ENCODE measurements at regions not wholly inside any gene's neighbourhood (a gene's known extent, or its start where the extent isn't known, plus 50 kb on each side); places are given as distances from the start of the nearest gene placed in this dataset.

- DNase-seq = no peak
Observed at GRCh38 chr20:11436113-11436905, 481.4 kb upstream of the BTBD3 start.

GRCh38 chr20:11437090-11437489, 480.6 kb upstream of the BTBD3 start:
- no peak for DNase-seq

GRCh38 chr20:11437611-11438380, 479.9 kb upstream of the BTBD3 start:
- DNase-seq = no peak

GRCh38 chr20:11438412-11438811, 479.3 kb upstream of the BTBD3 start:
- no peak for DNase-seq

- no peak for DNase-seq
Observed at GRCh38 chr20:11443382-11444119, 474.1 kb upstream of the BTBD3 start.

- DNase-seq = no peak
Observed at GRCh38 chr20:11445161-11445560, 472.5 kb upstream of the BTBD3 start.

GRCh38 chr20:11445891-11446290, 471.8 kb upstream of the BTBD3 start:
- no peak for DNase-seq

- DNase-seq = no peak
Observed at GRCh38 chr20:11447371-11448100, 470.2 kb upstream of the BTBD3 start.

GRCh38 chr20:11448554-11448953, 469.1 kb upstream of the BTBD3 start:
- DNase-seq = no peak

- DNase-seq = no peak
Observed at GRCh38 chr20:11451793-11452291, 465.9 kb upstream of the BTBD3 start.

- DNase-seq = no peak
Observed at GRCh38 chr20:11452326-11452725, 465.4 kb upstream of the BTBD3 start.

GRCh38 chr20:11453430-11453829, 464.3 kb upstream of the BTBD3 start:
- no peak for DNase-seq

- DNase-seq = no peak
Observed at GRCh38 chr20:11454966-11455799, 462.5 kb upstream of the BTBD3 start.

- DNase-seq = no peak
Observed at GRCh38 chr20:11457488-11457887, 460.2 kb upstream of the BTBD3 start.

GRCh38 chr20:11459090-11459890, 458.4 kb upstream of the BTBD3 start:
- DNase-seq = no peak

GRCh38 chr20:11467436-11467835, 450.3 kb upstream of the BTBD3 start:
- DNase-seq = no peak

- no peak for DNase-seq
Observed at GRCh38 chr20:11468880-11469279, 448.8 kb upstream of the BTBD3 start.

- no peak for DNase-seq
Observed at GRCh38 chr20:11469795-11470435, 447.8 kb upstream of the BTBD3 start.

- no peak for DNase-seq
Observed at GRCh38 chr20:11473983-11474382, 443.7 kb upstream of the BTBD3 start.

- DNase-seq = no peak
Observed at GRCh38 chr20:11483697-11484096, 434.0 kb upstream of the BTBD3 start.
